ENCODE measurements at regions not wholly inside any gene's neighbourhood (a gene's known extent, or its start where the extent isn't known, plus 50 kb on each side); places are given as distances from the start of the nearest gene placed in this dataset.

- Histone ChIP-seq H3K9me3 (no peaks in the 10 kb centered on the region), H3K4me3 (no peak overlapping the region), H3K27me3 (no peaks in the 10 kb centered on the region), H3K4me1 (no peaks in the 10 kb centered on the region), H3K36me3 (ENCODE audit: low read depth, missing control alignments) (no peaks in the 10 kb centered on the region), H3K27ac (no peak overlapping the region)
- DNase-seq, result no peak
- intact Hi-C loops (cut with DNase I; ENCODE audit: low total_unique reads), result no loop called here
- TF ChIP-seq CTCF (IDR thresholded peaks at IDR 0.05) (no peak), POLR2A (IDR thresholded peaks at IDR 0.05) (no peak)
- WGBS, 2 donors, result 45 to 63% methylated on average over 1 of the region's 1 CpG
Measured at GRCh38 chr2:144712550-144712940, 192.6 kb upstream of the ZEB2 start.

GRCh38 chr2:144711630-144712549 lies 192.0 kb upstream of the ZEB2 start:
- Histone ChIP-seq H3K36me3 (ENCODE audit: low read depth, missing control alignments) (no peaks in the 10 kb centered on the region), H3K4me3 (no peak overlapping the region), H3K27ac (no peak overlapping the region), H3K27me3 (no peaks in the 10 kb centered on the region), H3K4me1 (no peaks in the 10 kb centered on the region), H3K9me3 (no peaks in the 10 kb centered on the region)
- intact Hi-C loops (cut with DNase I; ENCODE audit: low total_unique reads), result no loop called here
- 91 to 96% methylated on average over 7 of the region's 7 CpGs for WGBS, 2 donors
- no peak for DNase-seq
- TF ChIP-seq POLR2A (IDR thresholded peaks at IDR 0.05), result no peak
- TF ChIP-seq CTCF (IDR thresholded peaks at IDR 0.05), result no peak

DNA sequence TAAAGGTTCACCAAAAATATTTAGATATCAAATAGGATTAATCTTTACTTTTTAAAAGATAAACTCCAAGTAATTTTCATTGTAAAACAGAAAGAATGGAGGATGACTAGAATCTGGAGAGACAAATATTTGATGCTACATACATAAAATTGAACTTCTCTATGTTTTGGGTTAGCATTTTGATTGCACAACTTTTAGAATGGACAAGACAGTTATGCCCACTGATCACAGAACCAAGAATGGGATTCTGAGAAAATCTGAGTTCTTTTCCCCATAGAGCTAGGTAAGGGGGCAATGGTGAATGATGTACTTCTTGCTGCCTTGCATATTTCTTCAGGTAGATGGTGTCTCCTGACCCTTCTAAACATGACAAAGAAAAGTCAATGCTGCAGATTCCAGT lies 191.2 kb upstream of the ZEB2 start:
- no peaks in the 10 kb centered on the region for H3K4me1 ChIP-seq
- intact Hi-C loops (cut with DNase I; ENCODE audit: low total_unique reads), result no loop called here

DNA sequence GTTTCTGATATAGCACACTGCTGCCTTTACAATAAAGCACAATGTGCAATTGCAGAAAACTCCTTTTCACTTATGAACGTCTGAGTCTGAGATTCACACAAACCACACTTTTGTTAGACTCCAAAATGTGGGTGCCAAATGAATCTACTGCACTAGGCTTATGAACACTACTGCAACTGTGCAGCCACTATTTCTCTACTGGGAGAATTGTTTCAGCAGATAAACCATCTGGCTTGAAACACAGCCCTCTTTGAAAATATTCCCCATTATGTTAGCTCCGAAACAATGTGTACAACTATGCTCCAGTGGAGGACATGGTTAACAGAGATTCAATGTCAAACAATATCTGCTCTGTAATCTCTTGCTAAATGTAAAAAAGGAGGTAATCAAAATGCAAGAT lies 188.7 kb upstream of the ZEB2 start:
- Histone ChIP-seq H3K27ac (no peak overlapping the region), H3K9me3 (no peaks in the 10 kb centered on the region), H3K4me3 (no peak overlapping the region), H3K27me3 (no peaks in the 10 kb centered on the region), H3K36me3 (ENCODE audit: low read depth, missing control alignments) (no peaks in the 10 kb centered on the region), H3K4me1 (no peaks in the 10 kb centered on the region)
- no peak for DNase-seq
- intact Hi-C loops (cut with DNase I; ENCODE audit: low total_unique reads), result no loop called here
- 60 to 85% methylated on average over 2 of the region's 2 CpGs for WGBS, 2 donors
- TF ChIP-seq CTCF (IDR thresholded peaks at IDR 0.05), result no peak

More for the DNA sequence above, 191.2 kb upstream of the ZEB2 start:
- no peak overlapping the region for H3K27ac ChIP-seq
- DNase-seq, result no peak
- H3K36me3 ChIP-seq (ENCODE audit: low read depth, missing control alignments), result no peaks in the 10 kb centered on the region
- H3K9me3 ChIP-seq, result no peaks in the 10 kb centered on the region
- no peak overlapping the region for H3K4me3 ChIP-seq
- TF ChIP-seq CTCF (IDR thresholded peaks at IDR 0.05), result no peak
- no peak for TF ChIP-seq POLR2A (IDR thresholded peaks at IDR 0.05)
- no peaks in the 10 kb centered on the region for H3K27me3 ChIP-seq

All from testis (tissue), 2 donors.